Astrocyte of the cerebellum (primary cell): ENCODE measurements at regions not wholly inside any gene's neighbourhood (a gene's known extent, or its start where the extent isn't known, plus 50 kb on each side); places are given as distances from the start of the nearest gene placed in this dataset.
"Not testable (repeated sequence)": the region's sequence is repeated elsewhere in the genome, so short reads cannot be mapped to it uniquely, and the experiment has no call there.

Experiments
- DNase-seq: peaks from one replicate; pipeline ENCODE4 v3.0.0-alpha.2; 2011; ENCODE audit warnings: low read depth
- H3K4me3 ChIP-seq: 2 replicates; pipeline ENCODE4 v1.5.1; 2011; ENCODE audit warnings: mild to moderate bottlenecking, low read depth, low read length, moderate library complexity
- CTCF ChIP-seq: IDR thresholded peaks from 2 replicates; pipeline ENCODE4 v1.5.1; 2012; ENCODE audit warnings: low read length, low read depth, moderate library complexity, mild to moderate bottlenecking; ENCODE audit errors: missing control alignments
- in situ Hi-C: cut with HindIII; loops from 2 replicates; pipeline ENCODE4 v1.10.0; 2017; ENCODE audit warnings: low sequenced_read_pairs

DNA sequence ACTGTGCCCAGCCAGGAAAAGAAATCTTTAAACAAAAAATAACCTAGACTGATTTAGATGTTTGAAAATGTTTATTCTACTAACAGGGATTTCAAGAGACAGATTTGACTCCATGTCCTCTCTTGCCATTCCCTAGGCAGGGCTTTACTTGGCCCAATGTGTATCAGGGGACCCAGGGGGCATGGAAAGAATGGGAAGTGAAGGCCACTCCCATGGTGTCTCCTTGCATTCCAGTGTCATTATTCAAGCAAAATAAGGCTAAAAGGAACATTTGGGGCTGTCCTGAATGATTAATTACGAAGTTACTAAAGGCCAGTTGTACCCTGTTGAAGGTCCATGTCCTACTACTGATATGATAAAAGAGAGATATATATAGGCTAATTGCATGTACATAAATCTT lies 151.9 kb upstream of the ATF7IP start:
- DNase-seq = no peak
- in situ Hi-C loops = no loop called here
- no peak for TF ChIP-seq CTCF
- no peak overlapping the region for H3K4me3 ChIP-seq

DNA sequence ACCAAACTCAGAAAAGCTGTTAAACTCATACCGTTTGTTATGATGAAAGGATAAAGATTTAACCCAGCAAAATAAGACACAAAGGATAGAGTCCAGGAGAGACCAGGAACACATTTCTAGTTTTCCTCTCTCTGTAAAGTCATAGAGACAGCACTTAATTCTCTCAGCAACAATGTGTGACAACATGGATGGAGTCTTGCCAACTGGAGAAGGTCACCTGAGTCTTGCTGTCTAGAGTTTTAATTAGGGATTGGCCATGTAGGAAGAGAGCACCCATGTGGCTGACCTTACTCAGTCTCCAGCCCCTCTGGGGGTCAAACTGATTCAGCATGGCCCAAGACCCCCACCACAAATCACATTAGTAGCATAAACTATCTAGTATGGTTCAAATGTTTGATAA lies 151.0 kb upstream of the ATF7IP start:
- no peak for DNase-seq
- no peak for TF ChIP-seq CTCF
- in situ Hi-C loops = no loop called here
- H3K4me3 ChIP-seq = no peak overlapping the region

GRCh38 chr12:14215949-14216348 lies 149.5 kb upstream of the ATF7IP start:
- in situ Hi-C loops, H3K4me3 ChIP-seq, DNase-seq: not testable (repeated sequence)

DNA sequence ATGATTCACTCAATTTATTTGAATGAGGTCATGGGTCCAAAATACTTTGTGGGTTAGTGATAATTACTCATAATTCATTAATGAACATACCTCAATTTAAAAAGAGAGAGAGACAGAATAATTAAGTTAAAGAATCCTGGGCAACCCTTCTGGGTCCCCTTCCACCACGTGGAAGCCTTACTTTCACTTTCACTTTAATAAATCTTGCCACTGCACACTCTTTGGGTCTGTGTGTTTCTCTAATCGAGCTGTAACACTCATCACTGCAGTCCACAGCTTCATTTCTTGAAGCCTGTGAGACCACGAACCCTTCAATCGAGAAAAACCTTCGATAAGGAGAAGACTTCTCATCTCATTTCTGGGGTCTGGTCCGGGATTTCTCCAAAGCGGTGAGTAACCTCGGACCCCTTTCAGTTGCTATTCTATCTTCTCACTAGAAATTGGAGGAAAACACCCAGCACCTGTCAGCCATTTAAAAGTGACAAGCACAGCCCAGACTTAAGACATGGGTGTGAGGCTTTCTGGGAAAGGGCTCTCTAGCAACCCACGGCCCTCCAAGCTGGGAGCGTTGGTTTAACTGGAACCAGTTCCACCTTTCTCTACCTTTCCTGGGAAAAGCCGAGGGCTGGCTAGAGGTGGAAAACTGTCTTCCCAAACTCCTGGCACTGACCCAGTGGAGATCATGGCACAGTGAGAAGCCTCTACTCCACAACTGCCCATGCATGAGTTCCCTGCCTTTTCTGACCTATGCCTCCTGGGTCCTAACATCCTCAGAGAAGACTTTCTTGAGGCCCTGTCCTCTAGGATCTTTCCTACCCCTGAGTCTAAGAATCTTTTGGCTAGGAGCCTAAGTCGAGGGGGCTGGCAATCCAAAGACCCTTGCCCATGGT lies 148.8 kb upstream of the ATF7IP start:
- no peak for TF ChIP-seq CTCF
- no peak overlapping the region for H3K4me3 ChIP-seq
- DNase-seq = no peak
- in situ Hi-C loops = no loop called here

GRCh38 chr12:14219156-14219555 lies 146.3 kb upstream of the ATF7IP start:
- in situ Hi-C loops = no loop called here
- H3K4me3 ChIP-seq = no peak overlapping the region

DNA sequence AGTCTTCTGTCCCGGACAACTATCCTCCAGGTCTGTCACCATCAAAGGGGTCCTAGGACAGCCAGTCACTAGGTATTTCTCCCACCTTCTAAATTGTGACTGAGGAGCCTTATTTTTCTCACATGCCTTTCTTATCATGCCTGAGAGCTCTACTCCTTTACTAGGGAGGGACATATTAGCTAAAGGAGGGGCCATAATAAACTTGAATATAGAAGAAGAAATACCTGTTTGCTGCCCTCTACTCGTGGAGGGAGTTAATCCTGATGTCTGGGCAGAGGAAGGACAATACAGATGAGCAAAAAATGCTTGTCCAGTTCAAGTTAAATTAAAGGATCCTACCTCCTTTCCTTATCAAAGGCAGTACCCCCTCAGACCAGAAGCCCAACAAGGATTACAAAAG lies 145.8 kb upstream of the ATF7IP start:
- DNase-seq, in situ Hi-C loops, H3K4me3 ChIP-seq: not testable (repeated sequence)

More at GRCh38 chr12:14219156-14219555, 146.3 kb upstream of the ATF7IP start:
- no peak for TF ChIP-seq CTCF
- DNase-seq = no peak

GRCh38 chr12:14225064-14225463 lies 140.4 kb upstream of the ATF7IP start:
- in situ Hi-C loops = no loop called here
- no peak overlapping the region for H3K4me3 ChIP-seq
- TF ChIP-seq CTCF = no peak
- no peak for DNase-seq

GRCh38 chr12:14235176-14235575 lies 130.3 kb upstream of the ATF7IP start:
- H3K4me3 ChIP-seq, DNase-seq: not testable (repeated sequence)
- in situ Hi-C loops = loop anchor here (5.0 kb wide), 2 partner anchors 247 to 427 kb away; no protein-coding TSS in a partner anchor

DNA sequence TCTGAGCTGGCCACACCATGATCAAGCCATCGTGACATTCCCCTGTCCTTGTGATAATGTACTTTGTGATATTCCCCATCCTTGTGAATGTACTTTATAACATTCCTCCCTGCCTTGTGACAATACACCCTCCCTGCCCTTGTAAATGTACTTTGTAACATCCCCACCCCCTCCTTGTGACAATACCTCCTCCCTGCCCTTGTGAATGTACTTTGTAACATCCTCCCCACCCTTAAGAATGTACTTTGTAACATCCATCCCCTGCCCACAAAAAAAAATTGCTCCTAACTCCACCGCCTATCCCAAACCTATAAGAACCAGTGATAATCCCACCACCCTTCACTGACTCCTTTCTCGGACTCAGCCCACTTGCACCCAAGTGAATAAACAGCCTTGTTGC lies 128.8 kb upstream of the ATF7IP start:
- H3K4me3 ChIP-seq, DNase-seq: not testable (repeated sequence)
- in situ Hi-C loops = loop anchor here (5.0 kb wide), 2 partner anchors 246 to 426 kb away; no protein-coding TSS in a partner anchor
